PC-9 (cell line): ENCODE measurements at regions not wholly inside any gene's neighbourhood (a gene's known extent, or its start where the extent isn't known, plus 50 kb on each side); places are given as distances from the start of the nearest gene placed in this dataset.

Experiments used
- BruUV-seq: library from RNA; stranded (reverse); fragments of 400-500 nt; replicated peaks from 2 replicates; lab custom pipeline; 2021; lab: Mats Ljungman, UMichigan
- CTCF ChIA-PET: fragments of 300-600 bp; sonication (Branson Sonifier 250); formaldehyde crosslinking; loops from one replicate; lab custom pipeline; 2022; ENCODE audit warnings: antibody characterized with exemption; lab: Charles Lee
- POLR2A ChIA-PET: fragments of 300-600 bp; sonication (Branson Sonifier 250); formaldehyde crosslinking; loops from one replicate; lab custom pipeline; 2022; ENCODE audit warnings: antibody characterized with exemption; ENCODE audit not compliant: unreplicated experiment; lab: Charles Lee
- DNase-seq, 2 experiments: peaks; one replicate each; pipeline versions ENCODE4 v3.0.0 to v3.0.0-alpha.2; 2015 to 2022; ENCODE audit warnings: mixed read lengths in 1 of 2
- H2AFZ ChIP-seq: fragments of 200-600 bp; sonication (generic); 2 replicates; pipeline ENCODE4 v1.8.1; 2017; ENCODE audit warnings: antibody characterized with exemption
- H3F3A ChIP-seq: fragments of 200-600 bp; sonication (generic); 2 replicates; pipeline ENCODE4 v1.8.1; 2017; ENCODE audit warnings: antibody characterized with exemption, mild to moderate bottlenecking, low read depth; ENCODE audit not compliant: insufficient read depth
- H3K27ac ChIP-seq: fragments of 200-600 bp; sonication (generic); 2 replicates; pipeline ENCODE4 v1.6.1; 2016; ENCODE audit warnings: mixed run types
- H3K27me3 ChIP-seq: fragments of 200-600 bp; sonication (generic); 2 replicates; pipeline ENCODE4 v1.6.1; 2016; ENCODE audit warnings: low read depth, mixed run types; ENCODE audit not compliant: insufficient read depth
- H3K36me3 ChIP-seq: fragments of 200-600 bp; sonication (generic); 2 replicates; pipeline ENCODE4 v1.6.1; 2016; ENCODE audit warnings: low read depth, mixed run types
- H3K4me1 ChIP-seq: fragments of 200-600 bp; sonication (generic); replicated peaks from 2 replicates; pipeline ENCODE4 v1.6.1; 2016; ENCODE audit warnings: mixed run types; ENCODE audit not compliant: insufficient read depth
- H3K4me2 ChIP-seq: fragments of 200-600 bp; sonication (generic); 2 replicates; pipeline ENCODE4 v1.6.1; 2017; ENCODE audit warnings: mixed run types
- H3K4me3 ChIP-seq: fragments of 200-600 bp; sonication (generic); 2 replicates; pipeline ENCODE4 v1.6.1; 2016; ENCODE audit warnings: mixed run types
- H3K79me2 ChIP-seq: fragments of 200-600 bp; sonication (generic); 2 replicates; pipeline ENCODE4 v1.6.1; 2017; ENCODE audit warnings: low read depth, mixed run types
- H3K9me2 ChIP-seq: fragments of 200-600 bp; sonication (generic); 2 replicates; pipeline ENCODE4 v1.8.1; 2017; ENCODE audit warnings: mild to moderate bottlenecking; ENCODE audit not compliant: insufficient read depth
- H3K9me3 ChIP-seq: fragments of 200-600 bp; sonication (generic); 2 replicates; pipeline ENCODE4 v1.8.1; 2016; ENCODE audit warnings: low read depth; ENCODE audit not compliant: insufficient read depth
- H4K20me1 ChIP-seq: fragments of 200-600 bp; sonication (generic); 2 replicates; pipeline ENCODE4 v1.8.1; 2017; ENCODE audit not compliant: insufficient read depth
- EZH2 ChIP-seq: fragments of 200-600 bp; sonication (generic); IDR thresholded peaks from 2 replicates; pipeline ENCODE4 v1.8.0; 2017; ENCODE audit warnings: antibody characterized with exemption, low read depth
- intact Hi-C: fragments of 100-400 bp; cut with micrococcal nuclease; formaldehyde crosslinking; loops from one replicate; pipeline ENCODE4 v1.10.0; 2022; ENCODE audit not compliant: unreplicated experiment
- TF ChIP-seq, protein P1 (sequence below): fragments of 200-600 bp; sonication (generic); conservative IDR thresholded peaks from 2 replicates; pipeline ENCODE4 v1.6.1; 2017; ENCODE audit warnings: mixed run types, antibody characterized with exemption, mild to moderate bottlenecking, moderate library complexity

DNA sequence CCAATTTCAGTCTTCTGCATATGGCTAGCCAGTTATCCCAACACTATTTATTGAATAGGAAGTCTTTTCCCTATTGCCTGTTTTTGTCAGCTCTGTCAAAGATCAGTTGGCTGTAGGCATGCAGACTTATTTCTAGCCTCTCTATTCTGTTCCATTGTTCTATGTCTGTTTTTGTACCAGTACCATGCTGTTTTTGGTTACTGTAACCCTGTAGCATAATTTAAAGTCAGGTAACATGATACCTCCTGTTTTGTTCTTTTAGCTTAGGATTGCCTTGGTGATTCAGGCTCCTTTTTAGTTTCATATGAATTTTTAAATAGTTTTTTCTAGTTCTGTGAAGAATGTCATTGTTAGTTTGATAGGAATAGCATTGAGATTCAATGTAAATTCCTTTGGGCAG is 104.9 kb upstream of the SLCO6A1 start:
- CTCF ChIA-PET = no interaction called here
- Histone ChIP-seq H3K9me3 (no peaks in the 10 kb centered on the region), H4K20me1 (no peaks in the 10 kb centered on the region; the same call in 1 of the 2 replicates), H3K4me3 (no peak overlapping the region), H3F3A (no peaks in the 10 kb centered on the region), H3K27me3 (no peaks in the 10 kb centered on the region), H3K27ac (no peak overlapping the region), H3K9me2 (no peaks in the 10 kb centered on the region), H3K4me2 (no peak overlapping the region), H3K79me2 (no peaks in the 10 kb centered on the region), H3K4me1 (no peaks in the 10 kb centered on the region), H2AFZ (no peak overlapping the region), H3K36me3 (no peaks in the 10 kb centered on the region)
- DNase-seq = no peak
- POLR2A ChIA-PET = no interaction called here
- BruUV-seq = no TSS peak
- intact Hi-C loops = no loop called here
- TF ChIP-seq EZH2 = no peak
- TF ChIP-seq, protein P1, sequence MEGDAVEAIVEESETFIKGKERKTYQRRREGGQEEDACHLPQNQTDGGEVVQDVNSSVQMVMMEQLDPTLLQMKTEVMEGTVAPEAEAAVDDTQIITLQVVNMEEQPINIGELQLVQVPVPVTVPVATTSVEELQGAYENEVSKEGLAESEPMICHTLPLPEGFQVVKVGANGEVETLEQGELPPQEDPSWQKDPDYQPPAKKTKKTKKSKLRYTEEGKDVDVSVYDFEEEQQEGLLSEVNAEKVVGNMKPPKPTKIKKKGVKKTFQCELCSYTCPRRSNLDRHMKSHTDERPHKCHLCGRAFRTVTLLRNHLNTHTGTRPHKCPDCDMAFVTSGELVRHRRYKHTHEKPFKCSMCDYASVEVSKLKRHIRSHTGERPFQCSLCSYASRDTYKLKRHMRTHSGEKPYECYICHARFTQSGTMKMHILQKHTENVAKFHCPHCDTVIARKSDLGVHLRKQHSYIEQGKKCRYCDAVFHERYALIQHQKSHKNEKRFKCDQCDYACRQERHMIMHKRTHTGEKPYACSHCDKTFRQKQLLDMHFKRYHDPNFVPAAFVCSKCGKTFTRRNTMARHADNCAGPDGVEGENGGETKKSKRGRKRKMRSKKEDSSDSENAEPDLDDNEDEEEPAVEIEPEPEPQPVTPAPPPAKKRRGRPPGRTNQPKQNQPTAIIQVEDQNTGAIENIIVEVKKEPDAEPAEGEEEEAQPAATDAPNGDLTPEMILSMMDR = no peak

GRCh38 chr5:102608414-102608813 is 109.6 kb upstream of the SLCO6A1 start:
- POLR2A ChIA-PET = interaction anchor here (0.6 kb wide), 1 partner anchor 864 kb away, joined by 3 read pairs; no protein-coding TSS in a partner anchor
- intact Hi-C loops = no loop called here

GRCh38 chr5:102611312-102611711 is 112.5 kb upstream of the SLCO6A1 start:
- Histone ChIP-seq H3K4me1 (no peaks in the 10 kb centered on the region), H3F3A (no peaks in the 10 kb centered on the region), H3K9me3 (no peaks in the 10 kb centered on the region), H3K4me3 (no peak overlapping the region), H3K27me3 (no peaks in the 10 kb centered on the region), H3K36me3 (no peaks in the 10 kb centered on the region), H4K20me1 (no peaks in the 10 kb centered on the region; the same call in 1 of the 2 replicates), H2AFZ (no peak overlapping the region), H3K4me2 (no peak overlapping the region), H3K9me2 (no peaks in the 10 kb centered on the region), H3K27ac (no peak overlapping the region), H3K79me2 (no peaks in the 10 kb centered on the region)
- ChIA-PET POLR2A (no interaction called here), CTCF (no interaction called here)
- DNase-seq = no peak
- BruUV-seq = no TSS peak
- intact Hi-C loops = no loop called here
- no peak for TF ChIP-seq EZH2
- TF ChIP-seq, protein P1 = no peak

More at GRCh38 chr5:102608414-102608813, 109.6 kb upstream of the SLCO6A1 start:
- Histone ChIP-seq H4K20me1 (no peaks in the 10 kb centered on the region; the same call in 1 of the 2 replicates), H3K27ac (no peak overlapping the region), H3K79me2 (no peaks in the 10 kb centered on the region), H3K27me3 (no peaks in the 10 kb centered on the region), H3K4me3 (no peak overlapping the region), H3K36me3 (no peaks in the 10 kb centered on the region), H3K4me1 (no peaks in the 10 kb centered on the region), H3F3A (no peaks in the 10 kb centered on the region), H3K9me3 (no peaks in the 10 kb centered on the region), H3K9me2 (no peaks in the 10 kb centered on the region), H2AFZ (no peak overlapping the region), H3K4me2 (no peak overlapping the region)
- DNase-seq = no peak
- CTCF ChIA-PET = no interaction called here
- no TSS peak for BruUV-seq
- TF ChIP-seq, protein P1 = no peak
- TF ChIP-seq EZH2 = no peak
